ENCODE measurements at regions not wholly inside any gene's neighbourhood (a gene's known extent, or its start where the extent isn't known, plus 50 kb on each side); places are given as distances from the start of the nearest gene placed in this dataset.

DNA sequence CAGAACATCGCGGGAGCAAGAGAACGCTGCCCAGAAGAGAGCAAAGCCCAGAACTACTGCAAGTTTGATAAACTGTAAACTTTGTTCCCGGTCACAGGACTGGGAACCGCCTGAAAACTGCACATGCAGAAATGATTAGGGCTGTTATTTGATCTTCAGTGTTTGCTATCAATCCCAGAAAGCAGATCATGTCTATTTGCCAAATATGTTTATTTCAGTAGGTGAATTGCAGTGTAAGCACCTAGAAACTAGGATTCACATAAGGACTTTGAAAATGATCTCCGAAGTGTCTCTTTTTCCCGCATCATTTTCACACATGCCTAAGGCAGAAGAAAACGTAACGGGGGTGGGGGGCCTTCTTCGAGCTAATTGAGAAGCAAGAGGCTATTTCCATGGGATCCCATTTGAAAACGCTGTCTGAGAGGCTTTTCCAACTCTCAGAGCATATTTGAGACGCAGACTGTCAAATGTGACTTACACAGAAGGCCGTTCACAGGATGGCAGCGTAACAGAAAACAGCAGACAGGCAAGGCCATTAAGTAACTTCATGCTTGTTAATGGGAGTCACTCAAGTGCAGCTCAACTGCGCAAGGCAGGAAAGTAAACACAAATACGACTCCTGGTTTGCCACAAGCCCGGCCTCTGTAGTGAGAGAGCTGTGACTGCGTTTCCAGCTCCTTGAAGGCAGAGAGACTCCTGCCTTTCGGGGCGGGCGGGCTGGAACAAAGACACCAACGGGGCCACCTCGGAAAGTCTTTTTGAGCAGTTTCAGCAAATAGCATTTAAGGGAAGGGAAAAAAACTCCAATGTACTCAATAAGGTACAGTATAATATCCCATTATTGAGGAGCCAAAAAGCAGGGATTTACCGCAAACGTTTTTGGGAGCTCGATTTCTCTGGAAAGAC is 144.7 kb upstream of the ZNF217 start:
- peak; percentile 96 for DNase-seq
- Histone ChIP-seq H3K36me3 (ENCODE audit: low read depth) (no peaks in the 10 kb centered on the region), H3K4me2 (ENCODE audit: unreplicated experiment) (peak overlapping the region; percentile 93), H4K20me1 (ENCODE audit: insufficient read depth) (no peaks in the 10 kb centered on the region), H3K4me3 (peak overlapping the region; percentile 66), H3K9me2 (ENCODE audit: insufficient read depth) (no peaks in the 10 kb centered on the region), H2AFZ (peak overlapping the region; percentile 74), H3K27ac (peak overlapping the region; percentile 95), H3K79me2 (ENCODE audit: insufficient read depth) (no peaks in the 10 kb centered on the region), H3K9me3 (ENCODE audit: low read depth) (no peaks in the 10 kb centered on the region), H3F3A (ENCODE audit: insufficient read depth) (peaks cover 76% of the 10 kb centered on the region), H3K4me1 (ENCODE audit: insufficient read depth) (peaks cover 77% of the 10 kb centered on the region), H3K9ac (peak overlapping the region; percentile 87), H3K27me3 (replicated peaks; ENCODE audit: insufficient read depth) (no peaks in the 10 kb centered on the region)
- no peak for TF ChIP-seq EZH2phosphoT487 (IDR thresholded peaks at IDR 0.05; ENCODE audit: insufficient read depth, low read depth)
- TF ChIP-seq EZH2 (IDR thresholded peaks at IDR 0.05; ENCODE audit: insufficient read depth, poor library complexity, severe bottlenecking), result no peak
- WGBS, 2 experiments (ENCODE audit: low coverage in 1 of 2, low lambda C conversion rate in 2 of 2, missing lambda C conversion rate in 2 of 2), result 2% methylated on average over 26 of the region's 26 CpGs
- in situ Hi-C loops (cut with MboI), result no loop called here

GRCh38 chr20:53737396-53738038 is 143.9 kb upstream of the ZNF217 start:
- Histone ChIP-seq H3K4me1 (ENCODE audit: insufficient read depth) (peaks cover 77% of the 10 kb centered on the region), H4K20me1 (ENCODE audit: insufficient read depth) (no peaks in the 10 kb centered on the region), H3K4me3 (peak overlapping the region; percentile 66), H3K9me3 (ENCODE audit: low read depth) (no peaks in the 10 kb centered on the region), H2AFZ (peak overlapping the region; percentile 74), H3K36me3 (ENCODE audit: low read depth) (no peaks in the 10 kb centered on the region), H3K27me3 (replicated peaks; ENCODE audit: insufficient read depth) (no peaks in the 10 kb centered on the region), H3K79me2 (ENCODE audit: insufficient read depth) (no peaks in the 10 kb centered on the region), H3K27ac (peak overlapping the region; percentile 95), H3K9me2 (ENCODE audit: insufficient read depth) (no peaks in the 10 kb centered on the region), H3K9ac (peak overlapping the region; percentile 87), H3F3A (ENCODE audit: insufficient read depth) (peaks cover 76% of the 10 kb centered on the region), H3K4me2 (ENCODE audit: unreplicated experiment) (peak overlapping the region; percentile 93)
- no peak for TF ChIP-seq EZH2 (IDR thresholded peaks at IDR 0.05; ENCODE audit: insufficient read depth, poor library complexity, severe bottlenecking)
- TF ChIP-seq EZH2phosphoT487 (IDR thresholded peaks at IDR 0.05; ENCODE audit: insufficient read depth, low read depth), result no peak
- DNase-seq, result peak; percentile 50
- in situ Hi-C loops (cut with MboI), result no loop called here
- WGBS, 2 experiments (ENCODE audit: low coverage in 1 of 2, low lambda C conversion rate in 2 of 2, missing lambda C conversion rate in 2 of 2), result 15 to 21% methylated on average over 8 of the region's 8 CpGs

DNA sequence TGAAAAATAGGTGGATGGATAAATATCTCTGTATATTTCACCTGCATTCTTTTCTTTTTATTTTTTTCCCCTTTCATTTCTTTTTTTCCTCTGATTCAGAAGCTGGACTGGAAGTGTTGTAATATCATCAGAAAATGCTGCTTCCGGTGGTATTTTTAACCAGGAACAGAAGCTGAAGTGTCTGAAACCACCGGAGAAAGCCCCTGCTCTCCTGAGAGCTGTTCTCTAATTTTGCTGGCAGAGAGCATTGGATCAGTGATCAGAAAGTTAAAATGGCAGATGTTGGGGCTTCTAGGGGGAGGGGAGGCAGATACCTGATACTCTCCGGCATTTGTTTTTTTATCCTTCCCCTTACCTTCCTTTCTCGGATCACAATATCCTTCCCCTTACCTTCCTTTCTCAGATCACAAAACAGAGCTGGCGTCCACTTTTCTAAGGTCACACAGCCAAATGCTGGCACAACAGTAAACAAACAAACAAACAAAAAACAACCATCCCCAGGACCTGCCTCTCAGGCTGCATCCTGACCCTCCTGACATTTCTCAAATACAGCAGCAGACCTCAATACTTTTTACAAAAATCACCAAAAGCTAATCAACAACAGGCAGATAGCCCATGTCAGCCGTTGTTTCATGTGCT is 143.2 kb upstream of the ZNF217 start:
- H3K9me2 ChIP-seq (ENCODE audit: insufficient read depth), result no peaks in the 10 kb centered on the region
- peak overlapping the region; percentile 95 for H3K27ac ChIP-seq
- peak overlapping the region; percentile 93 for H3K4me2 ChIP-seq (ENCODE audit: unreplicated experiment)
- H3K4me3 ChIP-seq, result peak overlapping the region; percentile 66
- H3K9me3 ChIP-seq (ENCODE audit: low read depth), result no peaks in the 10 kb centered on the region
- in situ Hi-C loops (cut with MboI), result no loop called here
- peak overlapping the region; percentile 87 for H3K9ac ChIP-seq
- no peaks in the 10 kb centered on the region for H3K27me3 ChIP-seq (replicated peaks; ENCODE audit: insufficient read depth)
- peak overlapping the region; percentile 74 for H2AFZ ChIP-seq
- TF ChIP-seq EZH2 (IDR thresholded peaks at IDR 0.05; ENCODE audit: insufficient read depth, poor library complexity, severe bottlenecking), result no peak
- TF ChIP-seq EZH2phosphoT487 (IDR thresholded peaks at IDR 0.05; ENCODE audit: insufficient read depth, low read depth), result no peak
- peaks cover 77% of the 10 kb centered on the region for H3K4me1 ChIP-seq (ENCODE audit: insufficient read depth)
- H3K79me2 ChIP-seq (ENCODE audit: insufficient read depth), result no peaks in the 10 kb centered on the region
- H4K20me1 ChIP-seq (ENCODE audit: insufficient read depth), result no peaks in the 10 kb centered on the region
- 11 to 13% methylated on average over 6 of the region's 6 CpGs for WGBS, 2 experiments (ENCODE audit: low coverage in 1 of 2, low lambda C conversion rate in 2 of 2, missing lambda C conversion rate in 2 of 2)
- no peaks in the 10 kb centered on the region for H3K36me3 ChIP-seq (ENCODE audit: low read depth)
- peaks cover 76% of the 10 kb centered on the region for H3F3A ChIP-seq (ENCODE audit: insufficient read depth)
- DNase-seq, result peak; percentile 76

DNA sequence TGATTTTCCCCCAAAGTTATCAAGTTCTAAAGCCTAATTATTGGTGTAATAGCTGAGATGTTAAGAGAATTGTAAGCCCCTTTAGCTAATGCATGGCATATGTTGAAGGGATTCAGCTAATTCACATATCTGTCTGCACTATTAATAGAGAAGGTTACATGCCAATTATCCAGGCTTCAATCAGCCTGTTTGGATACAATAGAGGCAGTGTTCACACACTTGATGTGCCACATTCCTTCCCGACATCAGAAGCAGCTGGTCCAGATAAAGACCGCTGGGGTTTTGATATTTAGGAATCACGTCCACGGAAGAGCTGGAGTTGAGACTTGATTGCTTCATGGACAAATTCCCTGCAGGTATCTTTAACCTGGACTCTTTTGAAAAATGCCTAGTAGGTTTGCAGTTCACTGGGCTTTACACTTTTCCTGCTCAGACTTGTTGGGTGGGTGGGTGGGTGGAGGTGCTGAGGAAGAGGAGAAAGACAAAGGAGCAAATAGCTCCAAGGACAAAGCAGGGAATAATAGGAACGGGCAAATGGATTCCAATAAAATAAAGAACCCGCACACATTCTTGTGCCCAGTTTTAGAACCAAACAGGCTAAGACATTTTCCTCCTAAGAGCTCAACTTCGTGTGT is 142.6 kb upstream of the ZNF217 start:
- Histone ChIP-seq H3K9me3 (ENCODE audit: low read depth) (no peaks in the 10 kb centered on the region), H3K4me3 (peak overlapping the region; percentile 6; the same call in 1 of the 2 replicates), H3K36me3 (ENCODE audit: low read depth) (no peaks in the 10 kb centered on the region), H4K20me1 (ENCODE audit: insufficient read depth) (no peaks in the 10 kb centered on the region), H3K27ac (peak overlapping the region; percentile 95), H3K27me3 (replicated peaks; ENCODE audit: insufficient read depth) (no peaks in the 10 kb centered on the region), H3K9ac (peak overlapping the region; percentile 87), H3K4me1 (ENCODE audit: insufficient read depth) (peaks cover 75% of the 10 kb centered on the region), H2AFZ (peak overlapping the region; percentile 74; the same call in 1 of the 2 replicates), H3K79me2 (ENCODE audit: insufficient read depth) (no peaks in the 10 kb centered on the region), H3K4me2 (ENCODE audit: unreplicated experiment) (peak overlapping the region; percentile 93), H3F3A (ENCODE audit: insufficient read depth) (peaks cover 73% of the 10 kb centered on the region), H3K9me2 (ENCODE audit: insufficient read depth) (no peaks in the 10 kb centered on the region)
- TF ChIP-seq EZH2phosphoT487 (IDR thresholded peaks at IDR 0.05; ENCODE audit: insufficient read depth, low read depth) (no peak), EZH2 (IDR thresholded peaks at IDR 0.05; ENCODE audit: insufficient read depth, poor library complexity, severe bottlenecking) (no peak)
- peak; percentile 17 for DNase-seq
- in situ Hi-C loops (cut with MboI), result no loop called here
- 39 to 44% methylated on average over 7 of the region's 7 CpGs for WGBS, 2 experiments (ENCODE audit: low coverage in 1 of 2, low lambda C conversion rate in 2 of 2, missing lambda C conversion rate in 2 of 2)
